ENCODE measurements at regions not wholly inside any gene's neighbourhood (a gene's known extent, or its start where the extent isn't known, plus 50 kb on each side); places are given as distances from the start of the nearest gene placed in this dataset.

DNA sequence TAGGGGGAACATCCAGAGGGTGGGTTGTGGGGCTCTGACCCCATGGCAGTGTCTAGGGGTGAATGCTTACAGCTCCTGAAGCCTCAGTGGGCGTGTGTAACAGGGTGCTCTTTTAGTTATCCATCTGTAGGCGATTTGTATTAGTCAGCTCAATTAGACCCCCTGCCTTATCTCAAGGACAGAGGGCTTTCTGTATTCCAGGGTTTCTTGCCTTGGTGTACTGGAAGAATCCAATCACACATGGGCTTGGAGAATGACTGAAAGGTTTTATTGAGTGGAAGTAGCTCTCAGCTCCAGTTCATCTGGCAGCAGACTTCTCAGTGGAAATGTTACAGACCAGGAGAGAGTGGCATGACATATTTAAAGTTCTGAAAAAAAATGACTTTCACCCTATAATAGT lies 334.0 kb upstream of the GCFC2 start:
- Histone ChIP-seq H3K4me1 (ENCODE audit: insufficient read depth, low read length, poor library complexity, severe bottlenecking) (no peaks in the 10 kb centered on the region), H2AFZ (ENCODE audit: low read length) (no peak overlapping the region), H3K9ac (ENCODE audit: low read depth, low read length, poor library complexity, severe bottlenecking) (no peak overlapping the region), H3K4me2 (ENCODE audit: low read depth, low read length, poor library complexity, severe bottlenecking) (no peak overlapping the region), H4K20me1 (ENCODE audit: insufficient read depth, low read length, poor library complexity, severe bottlenecking) (no peaks in the 10 kb centered on the region), H3F3A (ENCODE audit: low read depth) (no peaks in the 10 kb centered on the region), H3K4me3 (ENCODE audit: low read length, poor library complexity, severe bottlenecking) (no peak overlapping the region), H3K27me3 (ENCODE audit: insufficient read depth, low read length, poor library complexity, severe bottlenecking) (no peaks in the 10 kb centered on the region), H3K79me2 (ENCODE audit: insufficient read depth, low read length) (no peaks in the 10 kb centered on the region), H3K9me2 (replicated peaks; ENCODE audit: low read depth, low read length) (no peaks in the 10 kb centered on the region), H3K36me3 (ENCODE audit: insufficient read depth, low read length) (no peaks in the 10 kb centered on the region), H3K9me3 (ENCODE audit: insufficient read depth, low read depth, low read length) (no peaks in the 10 kb centered on the region)
- TF ChIP-seq EZH2phosphoT487 (IDR thresholded peaks at IDR 0.05; ENCODE audit: borderline replicate concordance): no peak
- TF ChIP-seq, protein P1, sequence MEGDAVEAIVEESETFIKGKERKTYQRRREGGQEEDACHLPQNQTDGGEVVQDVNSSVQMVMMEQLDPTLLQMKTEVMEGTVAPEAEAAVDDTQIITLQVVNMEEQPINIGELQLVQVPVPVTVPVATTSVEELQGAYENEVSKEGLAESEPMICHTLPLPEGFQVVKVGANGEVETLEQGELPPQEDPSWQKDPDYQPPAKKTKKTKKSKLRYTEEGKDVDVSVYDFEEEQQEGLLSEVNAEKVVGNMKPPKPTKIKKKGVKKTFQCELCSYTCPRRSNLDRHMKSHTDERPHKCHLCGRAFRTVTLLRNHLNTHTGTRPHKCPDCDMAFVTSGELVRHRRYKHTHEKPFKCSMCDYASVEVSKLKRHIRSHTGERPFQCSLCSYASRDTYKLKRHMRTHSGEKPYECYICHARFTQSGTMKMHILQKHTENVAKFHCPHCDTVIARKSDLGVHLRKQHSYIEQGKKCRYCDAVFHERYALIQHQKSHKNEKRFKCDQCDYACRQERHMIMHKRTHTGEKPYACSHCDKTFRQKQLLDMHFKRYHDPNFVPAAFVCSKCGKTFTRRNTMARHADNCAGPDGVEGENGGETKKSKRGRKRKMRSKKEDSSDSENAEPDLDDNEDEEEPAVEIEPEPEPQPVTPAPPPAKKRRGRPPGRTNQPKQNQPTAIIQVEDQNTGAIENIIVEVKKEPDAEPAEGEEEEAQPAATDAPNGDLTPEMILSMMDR (conservative IDR thresholded peaks at IDR 0.05; ENCODE audit: low read length): no peak

- Histone ChIP-seq H3K4me1 (ENCODE audit: insufficient read depth, low read length, poor library complexity, severe bottlenecking) (no peaks in the 10 kb centered on the region), H3K4me3 (ENCODE audit: low read length, poor library complexity, severe bottlenecking) (no peak overlapping the region), H3K36me3 (ENCODE audit: insufficient read depth, low read length) (no peaks in the 10 kb centered on the region), H3K9me3 (ENCODE audit: insufficient read depth, low read depth, low read length) (no peaks in the 10 kb centered on the region), H3F3A (ENCODE audit: low read depth) (no peaks in the 10 kb centered on the region), H3K79me2 (ENCODE audit: insufficient read depth, low read length) (no peaks in the 10 kb centered on the region), H3K9ac (ENCODE audit: low read depth, low read length, poor library complexity, severe bottlenecking) (no peak overlapping the region), H2AFZ (ENCODE audit: low read length) (no peak overlapping the region), H3K27me3 (ENCODE audit: insufficient read depth, low read length, poor library complexity, severe bottlenecking) (no peaks in the 10 kb centered on the region), H3K4me2 (ENCODE audit: low read depth, low read length, poor library complexity, severe bottlenecking) (no peak overlapping the region), H4K20me1 (ENCODE audit: insufficient read depth, low read length, poor library complexity, severe bottlenecking) (no peaks in the 10 kb centered on the region), H3K9me2 (replicated peaks; ENCODE audit: low read depth, low read length) (no peaks in the 10 kb centered on the region)
- TF ChIP-seq EZH2phosphoT487 (IDR thresholded peaks at IDR 0.05; ENCODE audit: borderline replicate concordance): no peak
- TF ChIP-seq, protein P1 (conservative IDR thresholded peaks at IDR 0.05; ENCODE audit: low read length): no peak
Observed at GRCh38 chr2:76039505-76039904, 328.8 kb upstream of the GCFC2 start.

GRCh38 chr2:76027761-76028160 lies 317.0 kb upstream of the GCFC2 start:
- no peaks in the 10 kb centered on the region for H3F3A ChIP-seq (ENCODE audit: low read depth)
- no peaks in the 10 kb centered on the region for H4K20me1 ChIP-seq (ENCODE audit: insufficient read depth, low read length, poor library complexity, severe bottlenecking)
- TF ChIP-seq EZH2phosphoT487 (IDR thresholded peaks at IDR 0.05; ENCODE audit: borderline replicate concordance): no peak
- TF ChIP-seq, protein P1 (conservative IDR thresholded peaks at IDR 0.05; ENCODE audit: low read length): no peak
- H3K9me3 ChIP-seq (ENCODE audit: insufficient read depth, low read depth, low read length): no peaks in the 10 kb centered on the region
- H3K27me3 ChIP-seq (ENCODE audit: insufficient read depth, low read length, poor library complexity, severe bottlenecking): no peaks in the 10 kb centered on the region
- H3K36me3 ChIP-seq (ENCODE audit: insufficient read depth, low read length): no peaks in the 10 kb centered on the region
- H2AFZ ChIP-seq (ENCODE audit: low read length): no peak overlapping the region
- no peaks in the 10 kb centered on the region for H3K79me2 ChIP-seq (ENCODE audit: insufficient read depth, low read length)
- no peaks in the 10 kb centered on the region for H3K4me1 ChIP-seq (ENCODE audit: insufficient read depth, low read length, poor library complexity, severe bottlenecking)
- H3K9me2 ChIP-seq (replicated peaks; ENCODE audit: low read depth, low read length): no peaks in the 10 kb centered on the region
- no peak overlapping the region for H3K9ac ChIP-seq (ENCODE audit: low read depth, low read length, poor library complexity, severe bottlenecking)
- H3K4me3 ChIP-seq (ENCODE audit: low read length, poor library complexity, severe bottlenecking): no peak overlapping the region
- H3K4me2 ChIP-seq (ENCODE audit: low read depth, low read length, poor library complexity, severe bottlenecking): no peak overlapping the region
